HEK293 (cell line): ENCODE measurements at regions not wholly inside any gene's neighbourhood (a gene's known extent, or its start where the extent isn't known, plus 50 kb on each side); places are given as distances from the start of the nearest gene placed in this dataset.

ENCODE experiments used
- CTCF ChIA-PET: fragments of 350-600 bp; formaldehyde crosslinking; extraction: SDS; loops from one replicate; lab custom pipeline; 2021; ENCODE audit warnings: antibody characterized with exemption; lab: Yijun Ruan, JAX
- POLR2A ChIA-PET: fragments of 300-600 bp; formaldehyde crosslinking; extraction: SDS; loops from one replicate; lab custom pipeline; 2020; ENCODE audit warnings: antibody characterized with exemption, inconsistent platforms; lab: Yijun Ruan, JAX
- H3K27ac ChIP-seq: fragments of 200-500 bp; sonication (Bioruptor generic); 2 replicates; pipeline ENCODE4 v1.5.1; 2014; ENCODE audit warnings: low read depth, low read length, control low read depth, inconsistent platforms; ENCODE audit errors: extremely low read depth
- H3K36me3 ChIP-seq, 2 experiments: fragments of 200-500 bp in 1 of 2; sonication (Bioruptor generic) in 1 of 2; 1 replicate in 1 of 2; 2 replicates in 1 of 2; pipeline ENCODE4 v1.5.1; 2014 to 2017; ENCODE audit warnings: inconsistent platforms in 2 of 2, low read length in 2 of 2; ENCODE audit not compliant: control insufficient read depth in 2 of 2, insufficient read depth in 1 of 2
- H3K4me1 ChIP-seq: fragments of 200-500 bp; sonication (Bioruptor generic); 2 replicates; pipeline ENCODE4 v1.5.1; 2014; ENCODE audit warnings: mild to moderate bottlenecking, low read length, inconsistent platforms; ENCODE audit not compliant: control insufficient read depth, insufficient read depth
- H3K4me3 ChIP-seq: 2 replicates; pipeline ENCODE4 v1.5.1; 2011; ENCODE audit warnings: low read depth, mild to moderate bottlenecking, control low read depth, low read length, moderate library complexity
- H3K9me3 ChIP-seq: fragments of 200-500 bp; sonication (Bioruptor generic); 2 replicates; pipeline ENCODE4 v1.5.1; 2014; ENCODE audit warnings: low read depth, low read length, inconsistent platforms; ENCODE audit not compliant: control insufficient read depth, insufficient read depth
- HOXA7 ChIP-seq: sonication (generic); formaldehyde crosslinking; IDR thresholded peaks from 2 replicates; pipeline ENCODE4 v1.8.1; 2022; ENCODE audit warnings: missing genetic modification reagents, borderline replicate concordance
- HOXC10 ChIP-seq: sonication (generic); formaldehyde crosslinking; IDR thresholded peaks from 2 replicates; pipeline ENCODE4 v1.8.1; 2023; ENCODE audit warnings: mild to moderate bottlenecking, missing genetic modification reagents
- IKZF3 ChIP-seq: fragments of 450-650 bp; IDR thresholded peaks from 2 replicates; pipeline ENCODE4 v1.5.0; 2018; ENCODE audit warnings: missing biosample characterization, mild to moderate bottlenecking, missing genetic modification characterization, moderate library complexity
- KLF7 ChIP-seq: fragments of 450-650 bp; formaldehyde crosslinking; IDR thresholded peaks from 2 replicates; pipeline ENCODE4 v1.5.1; 2016; ENCODE audit warnings: missing biosample characterization, missing genetic modification characterization, borderline replicate concordance
- PRDM1 ChIP-seq: fragments of 450-650 bp; formaldehyde crosslinking; IDR thresholded peaks from 2 replicates; pipeline ENCODE4; 2016; ENCODE audit warnings: missing biosample characterization, missing genetic modification characterization
- WT1 ChIP-seq: fragments of 450-650 bp; formaldehyde crosslinking; IDR thresholded peaks from 2 replicates; pipeline ENCODE4 v1.5.1; 2016; ENCODE audit warnings: missing biosample characterization, missing genetic modification characterization
- ZFP37 ChIP-seq: fragments of 450-650 bp; formaldehyde crosslinking; IDR thresholded peaks from 2 replicates; pipeline ENCODE4 v1.5.1; 2016; ENCODE audit warnings: missing biosample characterization, missing genetic modification characterization
- ZNF114 ChIP-seq: fragments of 450-650 bp; formaldehyde crosslinking; IDR thresholded peaks from 2 replicates; pipeline ENCODE4 v1.5.0; 2017; ENCODE audit warnings: missing biosample characterization, missing genetic modification characterization
- ZNF157 ChIP-seq: fragments of 450-650 bp; formaldehyde crosslinking; IDR thresholded peaks from 2 replicates; pipeline ENCODE4 v1.5.1; 2016; ENCODE audit warnings: missing biosample characterization, missing genetic modification characterization
- ZNF211 ChIP-seq: fragments of 450-650 bp; formaldehyde crosslinking; IDR thresholded peaks from 2 replicates; pipeline ENCODE4 v1.5.1; 2016; ENCODE audit warnings: low read depth, missing biosample characterization, missing genetic modification characterization
- ZNF266 ChIP-seq: fragments of 450-650 bp; formaldehyde crosslinking; IDR thresholded peaks from 2 replicates; pipeline ENCODE4 v1.5.1; 2016; ENCODE audit warnings: missing biosample characterization, missing genetic modification characterization, low read depth
- ZNF426 ChIP-seq: fragments of 450-650 bp; formaldehyde crosslinking; IDR thresholded peaks from 2 replicates; pipeline ENCODE4 v1.5.1; 2017; ENCODE audit warnings: missing biosample characterization, missing genetic modification characterization, mild to moderate bottlenecking, inconsistent platforms, moderate library complexity
- ZNF623 ChIP-seq: fragments of 450-650 bp; formaldehyde crosslinking; IDR thresholded peaks from 2 replicates; pipeline ENCODE4 v1.5.1; 2016; ENCODE audit warnings: missing biosample characterization, missing genetic modification characterization
- ZNF626 ChIP-seq: fragments of 450-650 bp; sonication (Bioruptor Pico); formaldehyde crosslinking; IDR thresholded peaks from 2 replicates; pipeline ENCODE4 v1.5.1; 2018; ENCODE audit warnings: missing biosample characterization, missing genetic modification characterization, inconsistent platforms
- ZNF785 ChIP-seq: fragments of 450-650 bp; formaldehyde crosslinking; IDR thresholded peaks from 2 replicates; pipeline ENCODE4 v1.5.1; 2016; ENCODE audit warnings: missing biosample characterization, missing genetic modification characterization
- ZNF791 ChIP-seq: fragments of 450-650 bp; formaldehyde crosslinking; IDR thresholded peaks from 2 replicates; pipeline ENCODE4 v1.5.1; 2016; ENCODE audit warnings: missing biosample characterization, missing genetic modification characterization
- TF ChIP-seq, protein P1 (sequence below): fragments of 450-650 bp; formaldehyde crosslinking; IDR thresholded peaks from 2 replicates; pipeline ENCODE4 v1.5.0; 2017; ENCODE audit warnings: missing biosample characterization, missing genetic modification characterization, borderline replicate concordance
- TF ChIP-seq, protein P2 (sequence below): fragments of 450-650 bp; formaldehyde crosslinking; IDR thresholded peaks from 2 replicates; pipeline ENCODE4 v1.5.1; 2017; ENCODE audit warnings: missing biosample characterization, mild to moderate bottlenecking, missing genetic modification characterization, moderate library complexity
- TF ChIP-seq, protein P3 (sequence below): fragments of 450-650 bp; formaldehyde crosslinking; IDR thresholded peaks from 2 replicates; pipeline ENCODE4 v1.5.1; 2016; ENCODE audit warnings: missing biosample characterization, missing genetic modification characterization
- TF ChIP-seq, protein P4 (sequence below): fragments of 450-650 bp; formaldehyde crosslinking; IDR thresholded peaks from 2 replicates; pipeline ENCODE4 v1.5.1; 2016; ENCODE audit warnings: missing biosample characterization, missing genetic modification characterization, borderline replicate concordance

DNA sequence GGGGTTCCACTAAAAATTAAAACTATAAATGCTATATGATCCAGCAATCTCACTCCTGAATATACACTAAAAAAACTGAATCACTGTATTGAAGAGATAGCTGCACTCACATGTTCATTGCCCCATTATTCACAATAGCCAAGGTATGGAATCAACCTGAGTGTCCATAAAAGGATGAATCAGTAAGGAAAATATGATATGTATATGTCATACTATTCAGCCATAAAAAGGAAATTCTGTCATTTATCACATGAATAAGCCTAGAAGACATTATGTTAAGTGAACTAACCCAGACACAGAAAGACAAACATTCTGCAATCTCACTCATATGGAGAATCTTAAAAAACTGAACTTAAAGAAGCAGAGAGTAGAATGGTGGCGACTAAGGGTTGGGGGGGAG is 1376.2 kb upstream of the CDH9 start:
- POLR2A ChIA-PET, result no interaction called here
- CTCF ChIA-PET, result no interaction called here
- TF ChIP-seq ZNF266 (no peak), ZNF791 (tag by site-specific recombination) (no peak), ZNF426 (no peak), HOXC10 (CRISPR knock-in tag) (no peak), WT1 (no peak), ZNF157 (tag by site-specific recombination) (no peak), ZFP37 (tag by site-specific recombination) (no peak)
- TF ChIP-seq, all 188 proteins: peak for 0
- Histone ChIP-seq H3K27ac (no peak overlapping the region), H3K4me1 (no peaks in the 10 kb centered on the region), H3K36me3 (no peaks in the 10 kb centered on the region), H3K9me3 (no peaks in the 10 kb centered on the region), H3K4me3 (no peak overlapping the region)

DNA sequence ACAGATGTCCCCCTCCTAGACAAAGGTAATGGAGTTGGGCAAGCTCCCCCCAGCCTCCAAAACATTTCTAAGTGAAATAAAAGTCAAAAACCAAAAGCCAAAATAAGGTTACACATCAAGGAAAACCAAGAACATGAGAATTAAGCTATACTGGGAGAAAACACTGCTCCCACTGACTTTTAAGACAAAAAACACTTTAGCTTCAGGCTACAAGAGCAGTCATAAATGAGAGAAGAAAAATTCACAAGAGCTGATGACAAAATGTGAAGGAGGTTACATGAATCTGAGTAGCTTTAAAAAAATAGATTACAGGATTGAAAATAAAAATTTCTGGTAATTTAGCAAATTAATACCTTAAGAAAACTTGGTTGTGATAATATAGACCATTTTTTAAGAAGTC is 1370.3 kb upstream of the CDH9 start:
- ChIA-PET POLR2A (no interaction called here), CTCF (interaction anchor here (0.8 kb wide), 2 partner anchors 63 to 168 kb away, joined by 3 to 4 read pairs; no protein-coding TSS in a partner anchor)
- no peak overlapping the region for H3K27ac ChIP-seq
- no peaks in the 10 kb centered on the region for H3K4me1 ChIP-seq
- no peak overlapping the region for H3K4me3 ChIP-seq
- H3K36me3 ChIP-seq, result no peaks in the 10 kb centered on the region
- no peaks in the 10 kb centered on the region for H3K9me3 ChIP-seq
- TF ChIP-seq PRDM1 (tag by site-specific recombination), result no peak
- TF ChIP-seq, protein P1, sequence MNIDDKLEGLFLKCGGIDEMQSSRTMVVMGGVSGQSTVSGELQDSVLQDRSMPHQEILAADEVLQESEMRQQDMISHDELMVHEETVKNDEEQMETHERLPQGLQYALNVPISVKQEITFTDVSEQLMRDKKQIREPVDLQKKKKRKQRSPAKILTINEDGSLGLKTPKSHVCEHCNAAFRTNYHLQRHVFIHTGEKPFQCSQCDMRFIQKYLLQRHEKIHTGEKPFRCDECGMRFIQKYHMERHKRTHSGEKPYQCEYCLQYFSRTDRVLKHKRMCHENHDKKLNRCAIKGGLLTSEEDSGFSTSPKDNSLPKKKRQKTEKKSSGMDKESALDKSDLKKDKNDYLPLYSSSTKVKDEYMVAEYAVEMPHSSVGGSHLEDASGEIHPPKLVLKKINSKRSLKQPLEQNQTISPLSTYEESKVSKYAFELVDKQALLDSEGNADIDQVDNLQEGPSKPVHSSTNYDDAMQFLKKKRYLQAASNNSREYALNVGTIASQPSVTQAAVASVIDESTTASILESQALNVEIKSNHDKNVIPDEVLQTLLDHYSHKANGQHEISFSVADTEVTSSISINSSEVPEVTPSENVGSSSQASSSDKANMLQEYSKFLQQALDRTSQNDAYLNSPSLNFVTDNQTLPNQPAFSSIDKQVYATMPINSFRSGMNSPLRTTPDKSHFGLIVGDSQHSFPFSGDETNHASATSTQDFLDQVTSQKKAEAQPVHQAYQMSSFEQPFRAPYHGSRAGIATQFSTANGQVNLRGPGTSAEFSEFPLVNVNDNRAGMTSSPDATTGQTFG (tag by site-specific recombination), result no peak
- TF ChIP-seq KLF7 (tag by site-specific recombination), result no peak

DNA sequence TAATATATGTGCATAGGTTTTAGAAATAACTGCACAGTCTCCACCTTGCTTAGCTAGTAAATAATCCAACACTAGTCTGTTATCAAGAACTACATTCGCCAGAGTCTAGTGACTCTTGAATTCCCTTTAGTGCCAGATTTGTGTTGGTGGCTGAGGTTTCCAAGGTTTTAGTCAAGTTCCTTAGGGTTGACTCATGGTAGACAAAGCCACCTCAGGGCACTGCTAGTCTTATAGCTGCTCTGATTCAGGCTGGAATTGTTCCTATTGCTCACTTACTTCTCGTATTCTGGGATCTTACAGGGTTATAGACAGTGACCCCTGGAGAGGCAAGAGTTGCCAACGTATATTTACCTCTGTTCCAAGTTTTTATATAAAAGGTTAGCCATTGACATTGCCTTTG is 1369.8 kb upstream of the CDH9 start:
- CTCF ChIA-PET, result interaction anchor here (0.6 to 0.8 kb wide), 3 partner anchors 44 to 168 kb away, joined by 3 to 4 read pairs (median 3); no protein-coding TSS in a partner anchor

More for the DNA sequence above, 1369.8 kb upstream of the CDH9 start:
- H3K9me3 ChIP-seq, result no peaks in the 10 kb centered on the region
- no peak overlapping the region for H3K27ac ChIP-seq
- POLR2A ChIA-PET, result no interaction called here
- TF ChIP-seq ZNF626 (tag by site-specific recombination) (no peak), ZNF114 (tag by site-specific recombination) (no peak), ZNF785 (tag by site-specific recombination) (no peak), ZNF211 (no peak), HOXA7 (CRISPR knock-in tag) (no peak), ZNF157 (tag by site-specific recombination) (no peak), ZNF791 (tag by site-specific recombination) (no peak), ZNF623 (tag by site-specific recombination) (no peak), IKZF3 (tag by site-specific recombination) (no peak)
- TF ChIP-seq, protein P2, sequence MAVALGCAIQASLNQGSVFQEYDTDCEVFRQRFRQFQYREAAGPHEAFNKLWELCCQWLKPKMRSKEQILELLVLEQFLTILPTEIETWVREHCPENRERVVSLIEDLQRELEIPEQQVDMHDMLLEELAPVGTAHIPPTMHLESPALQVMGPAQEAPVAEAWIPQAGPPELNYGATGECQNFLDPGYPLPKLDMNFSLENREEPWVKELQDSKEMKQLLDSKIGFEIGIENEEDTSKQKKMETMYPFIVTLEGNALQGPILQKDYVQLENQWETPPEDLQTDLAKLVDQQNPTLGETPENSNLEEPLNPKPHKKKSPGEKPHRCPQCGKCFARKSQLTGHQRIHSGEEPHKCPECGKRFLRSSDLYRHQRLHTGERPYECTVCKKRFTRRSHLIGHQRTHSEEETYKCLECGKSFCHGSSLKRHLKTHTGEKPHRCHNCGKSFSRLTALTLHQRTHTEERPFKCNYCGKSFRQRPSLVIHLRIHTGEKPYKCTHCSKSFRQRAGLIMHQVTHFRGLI (tag by site-specific recombination), result no peak
- TF ChIP-seq, protein P3, sequence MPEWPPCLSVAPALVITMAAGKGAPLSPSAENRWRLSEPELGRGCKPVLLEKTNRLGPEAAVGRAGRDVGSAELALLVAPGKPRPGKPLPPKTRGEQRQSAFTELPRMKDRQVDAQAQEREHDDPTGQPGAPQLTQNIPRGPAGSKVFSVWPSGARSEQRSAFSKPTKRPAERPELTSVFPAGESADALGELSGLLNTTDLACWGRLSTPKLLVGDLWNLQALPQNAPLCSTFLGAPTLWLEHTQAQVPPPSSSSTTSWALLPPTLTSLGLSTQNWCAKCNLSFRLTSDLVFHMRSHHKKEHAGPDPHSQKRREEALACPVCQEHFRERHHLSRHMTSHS (tag by site-specific recombination), result no peak
- TF ChIP-seq, protein P4, sequence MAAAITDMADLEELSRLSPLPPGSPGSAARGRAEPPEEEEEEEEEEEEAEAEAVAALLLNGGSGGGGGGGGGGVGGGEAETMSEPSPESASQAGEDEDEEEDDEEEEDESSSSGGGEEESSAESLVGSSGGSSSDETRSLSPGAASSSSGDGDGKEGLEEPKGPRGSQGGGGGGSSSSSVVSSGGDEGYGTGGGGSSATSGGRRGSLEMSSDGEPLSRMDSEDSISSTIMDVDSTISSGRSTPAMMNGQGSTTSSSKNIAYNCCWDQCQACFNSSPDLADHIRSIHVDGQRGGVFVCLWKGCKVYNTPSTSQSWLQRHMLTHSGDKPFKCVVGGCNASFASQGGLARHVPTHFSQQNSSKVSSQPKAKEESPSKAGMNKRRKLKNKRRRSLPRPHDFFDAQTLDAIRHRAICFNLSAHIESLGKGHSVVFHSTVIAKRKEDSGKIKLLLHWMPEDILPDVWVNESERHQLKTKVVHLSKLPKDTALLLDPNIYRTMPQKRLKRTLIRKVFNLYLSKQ, result no peak
- H3K4me1 ChIP-seq, result no peaks in the 10 kb centered on the region
- no peak overlapping the region for H3K4me3 ChIP-seq
- H3K36me3 ChIP-seq, result no peaks in the 10 kb centered on the region
